ENCODE measurements at regions not wholly inside any gene's neighbourhood (a gene's known extent, or its start where the extent isn't known, plus 50 kb on each side); places are given as distances from the start of the nearest gene placed in this dataset.

DNA sequence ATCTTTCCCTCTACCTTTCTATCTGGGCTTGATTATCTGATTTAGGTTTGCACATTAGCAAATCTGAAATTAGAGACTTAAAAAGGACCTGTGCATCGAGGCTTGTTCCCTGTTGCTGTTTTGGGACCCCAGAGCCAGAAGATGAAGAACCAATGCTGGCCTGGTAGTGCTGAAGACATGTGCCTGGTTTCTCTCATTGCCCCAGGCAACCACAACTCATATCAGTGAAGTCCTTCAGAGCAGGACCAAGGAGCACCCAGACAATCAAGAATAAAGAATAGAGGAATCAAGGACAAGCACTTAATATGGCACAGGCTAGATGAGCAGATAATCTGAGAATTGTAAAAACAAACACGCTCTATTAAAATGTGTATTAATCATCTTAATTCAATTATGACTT is 362.7 kb downstream of the DMRTA1 start:
- CTCF ChIA-PET: no interaction called here
- POLR2A ChIA-PET: no interaction called here
- H3K4me1 ChIP-seq (ENCODE audit: control insufficient read depth, insufficient read depth, low read length): no peaks in the 10 kb centered on the region
- TF ChIP-seq KLF1 (tag by site-specific recombination; IDR thresholded peaks at IDR 0.05) (no peak), ZNF16 (tag by site-specific recombination; IDR thresholded peaks at IDR 0.05; ENCODE audit: low read depth) (no peak), ZNF426 (tag by site-specific recombination; IDR thresholded peaks at IDR 0.05) (no peak), ZNF174 (tag by site-specific recombination; IDR thresholded peaks at IDR 0.05) (no peak), ZNF155 (tag by site-specific recombination; IDR thresholded peaks at IDR 0.05) (no peak), ZNF623 (tag by site-specific recombination; IDR thresholded peaks at IDR 0.05) (no peak), ZNF768 (tag by site-specific recombination; IDR thresholded peaks at IDR 0.05) (no peak), ZBTB20 (tag by site-specific recombination; IDR thresholded peaks at IDR 0.05) (no peak), ZNF324 (tag by site-specific recombination; IDR thresholded peaks at IDR 0.05) (no peak), ZNF341 (tag by site-specific recombination; IDR thresholded peaks at IDR 0.05; ENCODE audit: low read depth) (no peak), ZNF433 (tag by site-specific recombination; IDR thresholded peaks at IDR 0.05; ENCODE audit: low read depth) (no peak), ZBTB7A (tag by site-specific recombination; IDR thresholded peaks at IDR 0.05; ENCODE audit: low read depth) (no peak), ZNF660 (tag by site-specific recombination; IDR thresholded peaks at IDR 0.05) (no peak), ZNF366 (tag by site-specific recombination; conservative IDR thresholded peaks at IDR 0.05) (no peak), KLF9 (tag by site-specific recombination; IDR thresholded peaks at IDR 0.05; ENCODE audit: low read depth) (no peak)
- TF ChIP-seq, protein P1, sequence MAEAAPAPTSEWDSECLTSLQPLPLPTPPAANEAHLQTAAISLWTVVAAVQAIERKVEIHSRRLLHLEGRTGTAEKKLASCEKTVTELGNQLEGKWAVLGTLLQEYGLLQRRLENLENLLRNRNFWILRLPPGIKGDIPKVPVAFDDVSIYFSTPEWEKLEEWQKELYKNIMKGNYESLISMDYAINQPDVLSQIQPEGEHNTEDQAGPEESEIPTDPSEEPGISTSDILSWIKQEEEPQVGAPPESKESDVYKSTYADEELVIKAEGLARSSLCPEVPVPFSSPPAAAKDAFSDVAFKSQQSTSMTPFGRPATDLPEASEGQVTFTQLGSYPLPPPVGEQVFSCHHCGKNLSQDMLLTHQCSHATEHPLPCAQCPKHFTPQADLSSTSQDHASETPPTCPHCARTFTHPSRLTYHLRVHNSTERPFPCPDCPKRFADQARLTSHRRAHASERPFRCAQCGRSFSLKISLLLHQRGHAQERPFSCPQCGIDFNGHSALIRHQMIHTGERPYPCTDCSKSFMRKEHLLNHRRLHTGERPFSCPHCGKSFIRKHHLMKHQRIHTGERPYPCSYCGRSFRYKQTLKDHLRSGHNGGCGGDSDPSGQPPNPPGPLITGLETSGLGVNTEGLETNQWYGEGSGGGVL (tag by site-specific recombination; IDR thresholded peaks at IDR 0.05): no peak
- TF ChIP-seq, protein P2, sequence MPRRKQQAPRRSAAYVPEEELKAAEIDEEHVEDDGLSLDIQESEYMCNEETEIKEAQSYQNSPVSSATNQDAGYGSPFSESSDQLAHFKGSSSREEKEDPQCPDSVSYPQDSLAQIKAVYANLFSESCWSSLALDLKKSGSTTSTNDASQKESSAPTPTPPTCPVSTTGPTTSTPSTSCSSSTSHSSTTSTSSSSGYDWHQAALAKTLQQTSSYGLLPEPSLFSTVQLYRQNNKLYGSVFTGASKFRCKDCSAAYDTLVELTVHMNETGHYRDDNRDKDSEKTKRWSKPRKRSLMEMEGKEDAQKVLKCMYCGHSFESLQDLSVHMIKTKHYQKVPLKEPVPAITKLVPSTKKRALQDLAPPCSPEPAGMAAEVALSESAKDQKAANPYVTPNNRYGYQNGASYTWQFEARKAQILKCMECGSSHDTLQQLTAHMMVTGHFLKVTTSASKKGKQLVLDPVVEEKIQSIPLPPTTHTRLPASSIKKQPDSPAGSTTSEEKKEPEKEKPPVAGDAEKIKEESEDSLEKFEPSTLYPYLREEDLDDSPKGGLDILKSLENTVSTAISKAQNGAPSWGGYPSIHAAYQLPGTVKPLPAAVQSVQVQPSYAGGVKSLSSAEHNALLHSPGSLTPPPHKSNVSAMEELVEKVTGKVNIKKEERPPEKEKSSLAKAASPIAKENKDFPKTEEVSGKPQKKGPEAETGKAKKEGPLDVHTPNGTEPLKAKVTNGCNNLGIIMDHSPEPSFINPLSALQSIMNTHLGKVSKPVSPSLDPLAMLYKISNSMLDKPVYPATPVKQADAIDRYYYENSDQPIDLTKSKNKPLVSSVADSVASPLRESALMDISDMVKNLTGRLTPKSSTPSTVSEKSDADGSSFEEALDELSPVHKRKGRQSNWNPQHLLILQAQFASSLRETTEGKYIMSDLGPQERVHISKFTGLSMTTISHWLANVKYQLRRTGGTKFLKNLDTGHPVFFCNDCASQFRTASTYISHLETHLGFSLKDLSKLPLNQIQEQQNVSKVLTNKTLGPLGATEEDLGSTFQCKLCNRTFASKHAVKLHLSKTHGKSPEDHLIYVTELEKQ (tag by site-specific recombination; IDR thresholded peaks at IDR 0.05; ENCODE audit: borderline replicate concordance): no peak
- TF ChIP-seq, protein P3, sequence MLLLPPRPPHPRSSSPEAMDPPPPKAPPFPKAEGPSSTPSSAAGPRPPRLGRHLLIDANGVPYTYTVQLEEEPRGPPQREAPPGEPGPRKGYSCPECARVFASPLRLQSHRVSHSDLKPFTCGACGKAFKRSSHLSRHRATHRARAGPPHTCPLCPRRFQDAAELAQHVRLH (tag by site-specific recombination; IDR thresholded peaks at IDR 0.05): no peak
- no peaks in the 10 kb centered on the region for H3K9me3 ChIP-seq (ENCODE audit: control insufficient read depth, insufficient read depth, low read depth, low read length)
- no peak overlapping the region for H3K4me3 ChIP-seq (ENCODE audit: low read depth, low read length)
- no peaks in the 10 kb centered on the region for H3K36me3 ChIP-seq (ENCODE audit: control insufficient read depth in 2 of 2, insufficient read depth in 1 of 2, low read length in 2 of 2)
- H3K27ac ChIP-seq (ENCODE audit: extremely low read depth, low read depth, low read length): no peak overlapping the region

DNA sequence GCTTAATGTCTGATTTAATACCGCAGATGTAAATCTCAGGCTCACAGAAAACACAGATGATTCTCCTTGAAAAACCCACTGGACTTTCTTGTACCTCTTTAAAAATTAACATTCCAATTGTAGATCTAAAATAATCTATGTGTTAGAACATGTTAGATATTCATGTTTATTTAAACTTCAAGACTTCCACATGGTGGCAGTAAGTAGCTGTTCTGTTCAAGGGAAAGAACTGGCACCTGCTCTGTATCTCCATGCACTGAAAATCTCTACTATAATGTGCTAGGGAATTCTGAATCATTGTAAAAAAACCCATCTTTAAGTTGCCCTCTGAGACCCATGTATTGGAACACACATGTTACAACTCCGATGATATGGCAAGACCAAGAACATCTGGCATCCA is 366.9 kb downstream of the DMRTA1 start:
- ChIA-PET POLR2A (no interaction called here), CTCF (interaction anchor here (0.6 to 1.2 kb wide), 6 partner anchors 11 to 1454 kb away, joined by 3 to 5 read pairs (median 3); no protein-coding TSS in a partner anchor)
- H3K27ac ChIP-seq (ENCODE audit: extremely low read depth, low read depth, low read length): no peak overlapping the region
- no peaks in the 10 kb centered on the region for H3K4me1 ChIP-seq (ENCODE audit: control insufficient read depth, insufficient read depth, low read length)
- H3K4me3 ChIP-seq (ENCODE audit: low read depth, low read length): no peak overlapping the region
- H3K9me3 ChIP-seq (ENCODE audit: control insufficient read depth, insufficient read depth, low read depth, low read length): no peaks in the 10 kb centered on the region
- TF ChIP-seq, protein P4, sequence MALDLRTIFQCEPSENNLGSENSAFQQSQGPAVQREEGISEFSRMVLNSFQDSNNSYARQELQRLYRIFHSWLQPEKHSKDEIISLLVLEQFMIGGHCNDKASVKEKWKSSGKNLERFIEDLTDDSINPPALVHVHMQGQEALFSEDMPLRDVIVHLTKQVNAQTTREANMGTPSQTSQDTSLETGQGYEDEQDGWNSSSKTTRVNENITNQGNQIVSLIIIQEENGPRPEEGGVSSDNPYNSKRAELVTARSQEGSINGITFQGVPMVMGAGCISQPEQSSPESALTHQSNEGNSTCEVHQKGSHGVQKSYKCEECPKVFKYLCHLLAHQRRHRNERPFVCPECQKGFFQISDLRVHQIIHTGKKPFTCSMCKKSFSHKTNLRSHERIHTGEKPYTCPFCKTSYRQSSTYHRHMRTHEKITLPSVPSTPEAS (tag by site-specific recombination; IDR thresholded peaks at IDR 0.05): no peak
- peak; percentile 12; the same call in 1 of the 2 replicates for TF ChIP-seq ZNF654 (tag by site-specific recombination; IDR thresholded peaks at IDR 0.05; ENCODE audit: low read depth)
- H3K36me3 ChIP-seq (ENCODE audit: control insufficient read depth in 2 of 2, insufficient read depth in 1 of 2, low read length in 2 of 2): no peaks in the 10 kb centered on the region
